HepG2 (cell line): ENCODE measurements at regions not wholly inside any gene's neighbourhood (a gene's known extent, or its start where the extent isn't known, plus 50 kb on each side); places are given as distances from the start of the nearest gene placed in this dataset.

Experiments
- ATAC-seq: fragments of 200-7000 bp; cut with Tn5 transposase; 3 replicates; pipeline ENCODE4 v1.9.1; 2020; ENCODE audit warnings: mild to moderate bottlenecking, moderate library complexity
- BruUV-seq: library from RNA; stranded (reverse); fragments of 400-500 nt; replicated peaks from 2 replicates; lab custom pipeline; 2021; lab: Mats Ljungman, UMichigan
- CTCF ChIA-PET: fragments of 300-600 bp; formaldehyde crosslinking; extraction: SDS; loops from one replicate; lab custom pipeline; 2021; ENCODE audit warnings: low total read pairs, inconsistent platforms, low intra/inter-chr PET ratio; lab: Yijun Ruan, JAX
- POLR2A ChIA-PET: fragments of 350-600 bp; sonication (Branson Sonifier 250); formaldehyde crosslinking; loops from one replicate; lab custom pipeline; 2020; ENCODE audit warnings: antibody characterized with exemption, inconsistent platforms; lab: Yijun Ruan, JAX
- DNase-seq: peaks from one replicate; pipeline ENCODE4 v3.0.0-alpha.2; 2015; ENCODE audit warnings: low spot score
- FAIRE-seq: peaks from 3 replicates; lab custom pipeline; 2011; peaks lifted over from hg19 to GRCh38; lab: Jason Lieb, UNC
- H2AFZ ChIP-seq: one replicate; pipeline ENCODE4 v1.6.1; 2011; ENCODE audit warnings: low read length, inconsistent platforms
- H3K27ac ChIP-seq: fragments of 300-600 bp; 3 replicates; pipeline ENCODE4 v1.8.0; 2011; ENCODE audit warnings: mixed run types, mild to moderate bottlenecking, mixed read lengths, low read length, inconsistent platforms; ENCODE audit not compliant: insufficient read depth; ENCODE audit errors: extremely low read length
- H3K27me3 ChIP-seq, 2 experiments: fragments of 200-600 bp in 1 of 2; 2 replicates in 1 of 2; 3 replicates in 1 of 2; pipeline versions ENCODE4 v1.6.0 to v1.8.0; 2011; ENCODE audit warnings: low read length in 2 of 2, mild to moderate bottlenecking in 2 of 2, moderate library complexity in 2 of 2, inconsistent platforms in 1 of 2; ENCODE audit not compliant: insufficient read depth in 2 of 2, control insufficient read depth in 1 of 2
- H3K36me3 ChIP-seq, 2 experiments: fragments of 200-600 bp in 1 of 2; replicated peaks in 1 of 2; 2 replicates in 1 of 2; 3 replicates in 1 of 2; pipeline versions ENCODE4 v1.5.1 to v1.8.0; 2011; ENCODE audit warnings: low read length in 2 of 2, inconsistent platforms in 1 of 2; ENCODE audit not compliant: insufficient read depth in 2 of 2, control insufficient read depth in 1 of 2
- H3K4me1 ChIP-seq: 2 replicates; pipeline ENCODE4 v1.5.1; 2012; ENCODE audit warnings: low read length, inconsistent platforms; ENCODE audit not compliant: insufficient read depth
- H3K4me2 ChIP-seq: 2 replicates; pipeline ENCODE4 v1.6.0; 2011; ENCODE audit warnings: low read depth, low read length, inconsistent platforms
- H3K4me3 ChIP-seq, 3 experiments: fragments of 200-600 bp in 1 of 3; sonication (generic), shearing (Covaris generic) in 1 of 3; replicated peaks in 1 of 3; 2 replicates each; pipeline ENCODE4 v1.5.1; 2011 to 2016; ENCODE audit warnings: low read length in 3 of 3, inconsistent platforms in 2 of 3, low read depth in 2 of 3, mild to moderate bottlenecking in 2 of 3, control low read depth in 1 of 3, mixed read lengths in 1 of 3; ENCODE audit not compliant: insufficient read depth in 1 of 3
- H3K79me2 ChIP-seq: one replicate; pipeline ENCODE4 v1.6.1; 2011; ENCODE audit warnings: low read length, inconsistent platforms; ENCODE audit not compliant: insufficient read depth
- H3K9ac ChIP-seq: 2 replicates; pipeline ENCODE4 v1.6.0; 2011; ENCODE audit warnings: mild to moderate bottlenecking, low read depth, low read length, inconsistent platforms; ENCODE audit not compliant: insufficient read depth
- H3K9me3 ChIP-seq: 2 replicates; pipeline ENCODE4 v1.5.1; 2012; ENCODE audit warnings: mild to moderate bottlenecking, low read length
- H4K20me1 ChIP-seq: 2 replicates; pipeline ENCODE4 v1.6.0; 2011; ENCODE audit warnings: inconsistent platforms, mild to moderate bottlenecking, low read length, moderate library complexity; ENCODE audit not compliant: insufficient read depth
- MED1 ChIP-seq: sonication (generic); formaldehyde crosslinking; IDR thresholded peaks from 2 replicates; pipeline ENCODE4 v1.4.0; 2020; ENCODE audit warnings: missing genetic modification reagents
- PBX2 ChIP-seq: IDR thresholded peaks from 2 replicates; pipeline ENCODE4 v1.6.1; 2016; ENCODE audit warnings: control low read depth
- SRSF4 ChIP-seq: fragments of 200-400 bp; formaldehyde crosslinking; IDR thresholded peaks from one replicate; pipeline ENCODE4 v1.6.1; 2018; ENCODE audit warnings: mild to moderate bottlenecking, low read depth, low read length, moderate library complexity; ENCODE audit not compliant: poor library complexity, severe bottlenecking
- ZNF513 ChIP-seq: sonication (generic); formaldehyde crosslinking; conservative IDR thresholded peaks from 2 replicates; pipeline ENCODE4 v1.5.0; 2020; ENCODE audit warnings: missing genetic modification reagents
- ZXDC ChIP-seq: sonication (generic); formaldehyde crosslinking; IDR thresholded peaks from 2 replicates; pipeline ENCODE4 v1.5.0; 2020; ENCODE audit warnings: mild to moderate bottlenecking, missing genetic modification reagents
- in situ Hi-C: cut with HindIII; loops from 2 replicates; pipeline ENCODE4 v1.10.0; 2017; ENCODE audit warnings: low pct_unique_long_range_greater_than_20kb; ENCODE audit not compliant: extremely low pct_ligation_motif_present
- intact Hi-C: fragments of 100-400 bp; cut with micrococcal nuclease; formaldehyde crosslinking; loops from one replicate; pipeline ENCODE4 v1.10.0; 2022; ENCODE audit not compliant: unreplicated experiment

- TF ChIP-seq ZXDC (no peak), SRSF4 (no peak), ZNF513 (CRISPR knock-in tag) (no peak), PBX2 (CRISPR knock-in tag) (no peak)
- TF ChIP-seq, all 625 proteins: peak for 0
Measured at GRCh38 chr16:55236655-55237054, 87.3 kb upstream of the IRX6 start (continued).

GRCh38 chr16:55239723-55240122 lies 84.3 kb upstream of the IRX6 start:
- no TSS peak for BruUV-seq
- H4K20me1 ChIP-seq, result no peaks in the 10 kb centered on the region
- no peak overlapping the region for H3K9ac ChIP-seq
- CTCF ChIA-PET, result no interaction called here
- H3K9me3 ChIP-seq, result no peaks in the 10 kb centered on the region
- ATAC-seq, result no peak
- POLR2A ChIA-PET, result no interaction called here
- in situ Hi-C loops (no loop called here), intact Hi-C loops (no loop called here)
- no peak for FAIRE-seq
- H3K27me3 ChIP-seq, result peaks cover 0 to 4% of the 10 kb centered on the region in 2 experiments; a peak in 1 of 5 replicates
- no peak for TF ChIP-seq MED1 (CRISPR knock-in tag)
- H3K4me1 ChIP-seq, result no peaks in the 10 kb centered on the region
- no peak overlapping the region for H3K4me3 ChIP-seq
- no peak overlapping the region for H2AFZ ChIP-seq
- H3K27ac ChIP-seq, result no peak overlapping the region
- H3K36me3 ChIP-seq, result no peaks in the 10 kb centered on the region
- no peak overlapping the region for H3K4me2 ChIP-seq
- DNase-seq, result no peak
- H3K79me2 ChIP-seq, result no peaks in the 10 kb centered on the region
